ENCODE measurements at regions not wholly inside any gene's neighbourhood (a gene's known extent, or its start where the extent isn't known, plus 50 kb on each side); places are given as distances from the start of the nearest gene placed in this dataset.

GRCh38 chr9:3704890-3705289, 179.1 kb upstream of the RFX3 start:
- DNase-seq (ENCODE audit: extremely low spot score) = no peak
- ChIA-PET POLR2A (no interaction called here), CTCF (interaction anchor here (1.1 to 1.8 kb wide), 2 partner anchors 27 to 597 kb away, joined by 3 to 6 read pairs; no protein-coding TSS in a partner anchor)
- TF ChIP-seq, protein P1, sequence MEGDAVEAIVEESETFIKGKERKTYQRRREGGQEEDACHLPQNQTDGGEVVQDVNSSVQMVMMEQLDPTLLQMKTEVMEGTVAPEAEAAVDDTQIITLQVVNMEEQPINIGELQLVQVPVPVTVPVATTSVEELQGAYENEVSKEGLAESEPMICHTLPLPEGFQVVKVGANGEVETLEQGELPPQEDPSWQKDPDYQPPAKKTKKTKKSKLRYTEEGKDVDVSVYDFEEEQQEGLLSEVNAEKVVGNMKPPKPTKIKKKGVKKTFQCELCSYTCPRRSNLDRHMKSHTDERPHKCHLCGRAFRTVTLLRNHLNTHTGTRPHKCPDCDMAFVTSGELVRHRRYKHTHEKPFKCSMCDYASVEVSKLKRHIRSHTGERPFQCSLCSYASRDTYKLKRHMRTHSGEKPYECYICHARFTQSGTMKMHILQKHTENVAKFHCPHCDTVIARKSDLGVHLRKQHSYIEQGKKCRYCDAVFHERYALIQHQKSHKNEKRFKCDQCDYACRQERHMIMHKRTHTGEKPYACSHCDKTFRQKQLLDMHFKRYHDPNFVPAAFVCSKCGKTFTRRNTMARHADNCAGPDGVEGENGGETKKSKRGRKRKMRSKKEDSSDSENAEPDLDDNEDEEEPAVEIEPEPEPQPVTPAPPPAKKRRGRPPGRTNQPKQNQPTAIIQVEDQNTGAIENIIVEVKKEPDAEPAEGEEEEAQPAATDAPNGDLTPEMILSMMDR (IDR thresholded peaks at IDR 0.05; ENCODE audit: control extremely low read depth, extremely low read depth, low read depth, missing control alignments) = no peak

DNA sequence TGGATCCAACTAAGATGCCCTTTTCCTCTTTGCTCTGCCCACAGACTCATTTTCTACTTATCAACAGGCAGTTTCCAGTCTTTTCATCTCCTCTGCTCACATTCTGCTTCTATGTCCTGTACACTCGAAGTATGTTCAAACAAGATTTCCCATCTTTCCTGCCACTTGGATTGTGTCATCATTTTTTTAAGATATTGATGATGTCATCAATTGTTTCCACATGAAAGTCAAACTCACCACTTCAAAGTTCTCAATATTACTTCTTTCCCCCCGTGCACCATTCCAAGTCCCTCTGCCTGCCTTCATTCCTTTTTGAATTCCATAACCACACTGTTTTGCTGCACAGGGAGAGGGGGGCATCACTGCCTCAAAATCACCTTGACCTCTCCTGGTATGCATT, 175.0 kb upstream of the RFX3 start:
- CTCF ChIA-PET = no interaction called here
- TF ChIP-seq, protein P1 (IDR thresholded peaks at IDR 0.05; ENCODE audit: control extremely low read depth, extremely low read depth, low read depth, missing control alignments) = no peak
- DNase-seq (ENCODE audit: extremely low spot score) = no peak
- POLR2A ChIA-PET = no interaction called here

DNA sequence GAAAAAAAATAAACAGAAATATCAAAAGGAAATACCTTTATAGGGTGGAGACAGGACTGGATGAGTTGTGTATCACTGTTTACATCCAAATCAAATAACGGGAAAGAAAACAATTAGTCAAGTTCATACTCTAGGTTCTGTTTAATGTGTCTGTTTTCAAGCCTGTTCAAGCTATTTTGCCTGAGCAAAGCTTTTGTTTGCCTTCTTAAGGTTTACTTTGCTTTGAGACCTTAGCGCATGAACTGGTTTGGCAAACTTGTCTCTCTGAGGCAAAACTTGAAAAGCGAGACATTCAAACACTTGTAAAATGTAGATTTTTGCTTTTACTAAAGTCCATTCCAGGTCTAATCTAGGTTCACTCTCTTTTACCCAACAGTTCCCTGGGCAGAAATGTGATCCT, 174.1 kb upstream of the RFX3 start:
- ChIA-PET POLR2A (no interaction called here), CTCF (interaction anchor here (1.2 kb wide), 1 partner anchor 32 kb away, joined by 3 read pairs; no protein-coding TSS in a partner anchor)
- TF ChIP-seq, protein P1 (IDR thresholded peaks at IDR 0.05; ENCODE audit: control extremely low read depth, extremely low read depth, low read depth, missing control alignments) = no peak
- DNase-seq (ENCODE audit: extremely low spot score) = no peak

GRCh38 chr9:3698531-3698930, 172.7 kb upstream of the RFX3 start:
- ChIA-PET POLR2A (no interaction called here), CTCF (interaction anchor here (1.1 to 1.4 kb wide), 4 partner anchors 11 to 81 kb away, joined by 3 to 4 read pairs (median 3); no protein-coding TSS in a partner anchor)
- no peak for DNase-seq (ENCODE audit: extremely low spot score)
- TF ChIP-seq, protein P1 (IDR thresholded peaks at IDR 0.05; ENCODE audit: control extremely low read depth, extremely low read depth, low read depth, missing control alignments) = no peak

DNA sequence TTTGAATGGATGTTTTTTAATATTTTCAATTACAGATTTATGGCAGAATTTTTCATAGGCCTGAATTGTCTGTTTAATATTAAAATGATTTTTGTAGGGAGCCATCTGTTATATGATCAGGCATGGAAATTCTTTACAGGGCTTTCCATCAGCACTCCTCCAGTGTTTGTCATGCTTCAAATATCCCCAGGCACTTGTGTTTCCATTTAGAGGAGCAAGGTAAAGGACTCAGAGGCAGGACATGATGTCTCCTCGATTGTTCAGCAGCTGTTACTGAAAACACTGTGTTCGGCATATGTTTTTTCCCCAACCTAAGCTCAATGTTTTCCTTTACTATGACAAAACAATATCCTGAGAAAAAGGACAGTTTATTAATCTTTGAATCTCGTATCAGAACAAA, 172.3 kb upstream of the RFX3 start:
- ChIA-PET POLR2A (no interaction called here), CTCF (interaction anchor here (1.1 to 1.4 kb wide), 3 partner anchors 10 to 81 kb away, joined by 3 to 4 read pairs (median 3); no protein-coding TSS in a partner anchor)
- TF ChIP-seq, protein P1 (IDR thresholded peaks at IDR 0.05; ENCODE audit: control extremely low read depth, extremely low read depth, low read depth, missing control alignments) = no peak
- DNase-seq (ENCODE audit: extremely low spot score) = no peak

DNA sequence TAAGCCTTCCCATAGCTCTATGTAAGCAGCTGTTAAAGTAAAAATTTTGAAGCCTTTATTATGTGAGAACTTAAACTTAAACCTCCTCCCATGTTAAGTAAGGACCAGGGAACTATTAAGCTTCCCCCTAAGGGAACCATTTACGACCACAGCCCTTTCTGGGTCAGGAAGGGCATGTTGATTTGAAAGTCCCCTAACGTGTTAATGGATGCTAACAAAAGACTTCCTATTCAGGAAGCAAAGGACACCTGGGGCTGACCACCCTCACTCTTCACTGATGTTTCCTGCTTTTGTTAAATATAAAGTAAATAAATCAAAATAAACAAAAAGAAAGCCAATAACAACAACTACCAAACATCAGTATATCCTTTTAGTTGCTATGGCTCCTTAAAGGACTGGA, 170.6 kb upstream of the RFX3 start:
- TF ChIP-seq, protein P1 (IDR thresholded peaks at IDR 0.05; ENCODE audit: control extremely low read depth, extremely low read depth, low read depth, missing control alignments) = no peak
- ChIA-PET POLR2A (no interaction called here), CTCF (interaction anchor here (1.3 kb wide), 1 partner anchor 11 kb away, joined by 4 read pairs; no protein-coding TSS in a partner anchor)
- DNase-seq (ENCODE audit: extremely low spot score) = no peak

Data from GM10248 (cell line).